HEK293 (cell line): ENCODE measurements at regions not wholly inside any gene's neighbourhood (a gene's known extent, or its start where the extent isn't known, plus 50 kb on each side); places are given as distances from the start of the nearest gene placed in this dataset.
A peak's percentile ranks its signal among the peaks of the same experiment; 100 is the strongest.

Source experiments
- CTCF ChIA-PET: fragments of 350-600 bp; formaldehyde crosslinking; extraction: SDS; loops from one replicate; lab custom pipeline; 2021; ENCODE audit warnings: antibody characterized with exemption; lab: Yijun Ruan, JAX
- POLR2A ChIA-PET: fragments of 300-600 bp; formaldehyde crosslinking; extraction: SDS; loops from one replicate; lab custom pipeline; 2020; ENCODE audit warnings: antibody characterized with exemption, inconsistent platforms; lab: Yijun Ruan, JAX
- H3K27ac ChIP-seq: fragments of 200-500 bp; sonication (Bioruptor generic); 2 replicates; pipeline ENCODE4 v1.5.1; 2014; ENCODE audit warnings: low read depth, low read length, control low read depth, inconsistent platforms; ENCODE audit errors: extremely low read depth
- H3K36me3 ChIP-seq, 2 experiments: fragments of 200-500 bp in 1 of 2; sonication (Bioruptor generic) in 1 of 2; 1 replicate in 1 of 2; 2 replicates in 1 of 2; pipeline ENCODE4 v1.5.1; 2014 to 2017; ENCODE audit warnings: inconsistent platforms in 2 of 2, low read length in 2 of 2; ENCODE audit not compliant: control insufficient read depth in 2 of 2, insufficient read depth in 1 of 2
- H3K4me1 ChIP-seq: fragments of 200-500 bp; sonication (Bioruptor generic); 2 replicates; pipeline ENCODE4 v1.5.1; 2014; ENCODE audit warnings: mild to moderate bottlenecking, low read length, inconsistent platforms; ENCODE audit not compliant: control insufficient read depth, insufficient read depth
- H3K4me3 ChIP-seq: 2 replicates; pipeline ENCODE4 v1.5.1; 2011; ENCODE audit warnings: low read depth, mild to moderate bottlenecking, control low read depth, low read length, moderate library complexity
- H3K9me3 ChIP-seq: fragments of 200-500 bp; sonication (Bioruptor generic); 2 replicates; pipeline ENCODE4 v1.5.1; 2014; ENCODE audit warnings: low read depth, low read length, inconsistent platforms; ENCODE audit not compliant: control insufficient read depth, insufficient read depth
- FEZF1 ChIP-seq: fragments of 450-650 bp; formaldehyde crosslinking; IDR thresholded peaks from 2 replicates; pipeline ENCODE4 v1.5.1; 2016; ENCODE audit warnings: missing biosample characterization, missing genetic modification characterization
- GLI4 ChIP-seq: fragments of 450-650 bp; formaldehyde crosslinking; IDR thresholded peaks from 2 replicates; pipeline ENCODE4 v1.5.1; 2016; ENCODE audit warnings: missing biosample characterization, missing genetic modification characterization
- GLIS1 ChIP-seq: fragments of 450-650 bp; formaldehyde crosslinking; IDR thresholded peaks from 2 replicates; pipeline ENCODE4 v1.5.1; 2016; ENCODE audit warnings: missing biosample characterization, missing genetic modification characterization
- KLF9 ChIP-seq: fragments of 450-650 bp; formaldehyde crosslinking; IDR thresholded peaks from 2 replicates; pipeline ENCODE4 v1.5.1; 2016; ENCODE audit warnings: missing biosample characterization, missing genetic modification characterization, low read depth
- MYNN ChIP-seq: fragments of 450-650 bp; formaldehyde crosslinking; IDR thresholded peaks from 2 replicates; pipeline ENCODE4 v1.5.1; 2016; ENCODE audit warnings: missing biosample characterization, missing genetic modification characterization, borderline replicate concordance
- PRDM1 ChIP-seq: fragments of 450-650 bp; formaldehyde crosslinking; IDR thresholded peaks from 2 replicates; pipeline ENCODE4; 2016; ENCODE audit warnings: missing biosample characterization, missing genetic modification characterization
- REPIN1 ChIP-seq: fragments of 450-650 bp; formaldehyde crosslinking; IDR thresholded peaks from 2 replicates; pipeline ENCODE4 v1.5.1; 2017; ENCODE audit warnings: missing biosample characterization, missing genetic modification characterization, low read depth
- SCRT2 ChIP-seq: fragments of 450-650 bp; formaldehyde crosslinking; IDR thresholded peaks from 2 replicates; pipeline ENCODE4 v1.5.1; 2016; ENCODE audit warnings: missing biosample characterization, missing genetic modification characterization
- SETDB1 ChIP-seq: IDR thresholded peaks from one replicate; pipeline ENCODE4 v1.6.1; 2017; ENCODE audit warnings: mild to moderate bottlenecking, low read length, moderate library complexity, mixed read lengths; ENCODE audit not compliant: insufficient read length
- SP3 ChIP-seq: fragments of 450-650 bp; formaldehyde crosslinking; IDR thresholded peaks from 2 replicates; pipeline ENCODE4 v1.5.1; 2016; ENCODE audit warnings: missing biosample characterization, missing genetic modification characterization
- SP7 ChIP-seq: fragments of 450-650 bp; formaldehyde crosslinking; IDR thresholded peaks from 2 replicates; pipeline ENCODE4 v1.5.1; 2016; ENCODE audit warnings: missing biosample characterization, missing genetic modification characterization
- ZBTB17 ChIP-seq: fragments of 450-650 bp; formaldehyde crosslinking; IDR thresholded peaks from 2 replicates; pipeline ENCODE4 v1.5.1; 2016; ENCODE audit warnings: missing biosample characterization, missing genetic modification characterization
- ZBTB21 ChIP-seq: fragments of 450-650 bp; formaldehyde crosslinking; IDR thresholded peaks from 2 replicates; pipeline ENCODE4 v1.5.1; 2017; ENCODE audit warnings: missing biosample characterization, missing genetic modification characterization
- ZBTB8A ChIP-seq: fragments of 450-650 bp; formaldehyde crosslinking; IDR thresholded peaks from 2 replicates; pipeline ENCODE4 v1.5.1; 2016; ENCODE audit warnings: missing biosample characterization, missing genetic modification characterization
- ZEB2 ChIP-seq: fragments of 450-650 bp; formaldehyde crosslinking; IDR thresholded peaks from 2 replicates; pipeline ENCODE4 v1.5.1; 2016; ENCODE audit warnings: missing biosample characterization, missing genetic modification characterization
- ZFHX2 ChIP-seq: fragments of 450-650 bp; formaldehyde crosslinking; conservative IDR thresholded peaks from 2 replicates; pipeline ENCODE4 v1.5.1; 2016; ENCODE audit warnings: missing biosample characterization, missing genetic modification characterization
- ZNF155 ChIP-seq: fragments of 450-650 bp; formaldehyde crosslinking; IDR thresholded peaks from 2 replicates; pipeline ENCODE4 v1.5.1; 2016; ENCODE audit warnings: missing biosample characterization, missing genetic modification characterization
- ZNF214 ChIP-seq: fragments of 450-650 bp; formaldehyde crosslinking; IDR thresholded peaks from 2 replicates; pipeline ENCODE4 v1.5.1; 2017; ENCODE audit warnings: missing biosample characterization, mild to moderate bottlenecking, missing genetic modification characterization, borderline replicate concordance
- ZNF221 ChIP-seq: fragments of 450-650 bp; formaldehyde crosslinking; IDR thresholded peaks from 2 replicates; pipeline ENCODE4 v1.5.1; 2017; ENCODE audit warnings: missing biosample characterization, missing genetic modification characterization, borderline replicate concordance
- ZNF311 ChIP-seq: fragments of 450-650 bp; formaldehyde crosslinking; IDR thresholded peaks from 2 replicates; pipeline ENCODE4 v1.5.1; 2017; ENCODE audit warnings: missing biosample characterization, missing genetic modification characterization, borderline replicate concordance
- ZNF354C ChIP-seq: fragments of 450-650 bp; formaldehyde crosslinking; IDR thresholded peaks from 2 replicates; pipeline ENCODE4 v1.5.1; 2016; ENCODE audit warnings: missing biosample characterization, missing genetic modification characterization, low read depth, borderline replicate concordance
- ZNF37A ChIP-seq: fragments of 450-650 bp; IDR thresholded peaks from 2 replicates; pipeline ENCODE4 v1.5.1; 2018; ENCODE audit warnings: missing biosample characterization, missing genetic modification characterization
- ZNF416 ChIP-seq: fragments of 450-650 bp; formaldehyde crosslinking; IDR thresholded peaks from 2 replicates; pipeline ENCODE4 v1.5.1; 2016; ENCODE audit warnings: missing biosample characterization, missing genetic modification characterization
- ZNF473 ChIP-seq: fragments of 450-650 bp; formaldehyde crosslinking; IDR thresholded peaks from 2 replicates; pipeline ENCODE4 v1.5.1; 2017; ENCODE audit warnings: missing biosample characterization, missing genetic modification characterization
- ZNF514 ChIP-seq: fragments of 450-650 bp; formaldehyde crosslinking; IDR thresholded peaks from 2 replicates; pipeline ENCODE4 v1.5.1; 2016; ENCODE audit warnings: missing biosample characterization, missing genetic modification characterization
- ZNF521 ChIP-seq: fragments of 450-650 bp; formaldehyde crosslinking; IDR thresholded peaks from 2 replicates; pipeline ENCODE4 v1.5.1; 2017; ENCODE audit warnings: missing biosample characterization, mild to moderate bottlenecking, missing genetic modification characterization
- ZNF529 ChIP-seq: fragments of 450-650 bp; formaldehyde crosslinking; IDR thresholded peaks from 2 replicates; pipeline ENCODE4 v1.5.1; 2017; ENCODE audit warnings: missing genetic modification characterization, missing biosample characterization; ENCODE audit not compliant: insufficient replicate concordance
- ZNF624 ChIP-seq: fragments of 450-650 bp; formaldehyde crosslinking; IDR thresholded peaks from 2 replicates; pipeline ENCODE4 v1.5.1; 2017; ENCODE audit warnings: missing biosample characterization, missing genetic modification characterization
- ZNF660 ChIP-seq: fragments of 450-650 bp; IDR thresholded peaks from 2 replicates; pipeline ENCODE4 v1.5.1; 2018; ENCODE audit warnings: missing biosample characterization, mild to moderate bottlenecking, missing genetic modification characterization
- ZNF701 ChIP-seq: fragments of 450-650 bp; formaldehyde crosslinking; IDR thresholded peaks from 2 replicates; pipeline ENCODE4 v1.5.1; 2016; ENCODE audit warnings: missing biosample characterization, missing genetic modification characterization
- ZXDB ChIP-seq: fragments of 450-650 bp; formaldehyde crosslinking; IDR thresholded peaks from 2 replicates; pipeline ENCODE4 v1.5.1; 2016; ENCODE audit warnings: missing biosample characterization, missing genetic modification characterization
- TF ChIP-seq, protein P1 (sequence below): fragments of 450-650 bp; formaldehyde crosslinking; IDR thresholded peaks from 2 replicates; pipeline ENCODE4 v1.5.0; 2017; ENCODE audit warnings: missing biosample characterization, missing genetic modification characterization, borderline replicate concordance
- TF ChIP-seq, protein P2 (sequence below): fragments of 450-650 bp; formaldehyde crosslinking; IDR thresholded peaks from 2 replicates; pipeline ENCODE4 v1.5.1; 2017; ENCODE audit warnings: missing biosample characterization, missing genetic modification characterization
- TF ChIP-seq, protein P3 (sequence below): fragments of 450-650 bp; formaldehyde crosslinking; IDR thresholded peaks from 2 replicates; pipeline ENCODE4 v1.5.1; 2016; ENCODE audit warnings: missing biosample characterization, missing genetic modification characterization
- TF ChIP-seq, protein P4 (sequence below): fragments of 450-650 bp; formaldehyde crosslinking; IDR thresholded peaks from 2 replicates; pipeline ENCODE4; 2016; ENCODE audit warnings: missing biosample characterization, missing genetic modification characterization

DNA sequence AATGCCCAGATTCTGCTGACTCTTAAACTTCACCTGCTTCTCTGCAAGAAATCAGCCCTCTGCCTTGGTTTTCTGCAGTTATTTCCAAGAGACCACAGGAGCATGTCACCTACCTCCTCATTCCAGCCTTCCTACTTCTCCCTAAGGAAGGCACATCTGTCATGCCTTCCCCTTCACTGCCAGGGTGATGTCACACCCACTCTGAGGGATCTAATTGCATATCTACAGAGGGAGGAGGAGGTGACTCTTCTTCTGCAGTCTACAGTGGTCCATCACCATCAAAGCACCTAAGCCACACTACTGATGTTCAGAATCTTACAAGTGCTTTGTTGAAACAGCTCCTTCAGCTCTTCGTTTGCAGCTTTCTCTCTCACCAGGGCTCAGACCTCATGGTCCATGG lies 275.5 kb downstream of the FGFR2 start:
- CTCF ChIA-PET, result interaction anchor here (0.6 kb wide), 1 partner anchor 10 kb away, joined by 3 read pairs; no protein-coding TSS in a partner anchor
- Histone ChIP-seq H3K27ac (no peak overlapping the region; the same call in 1 of the 2 replicates), H3K4me3 (no peak overlapping the region), H3K4me1 (peaks cover 18% of the 10 kb centered on the region), H3K36me3 (no peaks in the 10 kb centered on the region), H3K9me3 (no peaks in the 10 kb centered on the region; the same call in 1 of the 2 replicates)
- POLR2A ChIA-PET, result no interaction called here
- no peak for TF ChIP-seq ZNF214
- TF ChIP-seq ZNF311, result no peak
- no peak for TF ChIP-seq ZXDB (tag by site-specific recombination)
- no peak for TF ChIP-seq ZNF701 (tag by site-specific recombination)
- TF ChIP-seq ZNF660 (tag by site-specific recombination), result no peak; the same call in 1 of the 2 replicates
- TF ChIP-seq ZNF521 (tag by site-specific recombination), result no peak
- no peak for TF ChIP-seq ZNF624 (tag by site-specific recombination)
- TF ChIP-seq, protein P1, sequence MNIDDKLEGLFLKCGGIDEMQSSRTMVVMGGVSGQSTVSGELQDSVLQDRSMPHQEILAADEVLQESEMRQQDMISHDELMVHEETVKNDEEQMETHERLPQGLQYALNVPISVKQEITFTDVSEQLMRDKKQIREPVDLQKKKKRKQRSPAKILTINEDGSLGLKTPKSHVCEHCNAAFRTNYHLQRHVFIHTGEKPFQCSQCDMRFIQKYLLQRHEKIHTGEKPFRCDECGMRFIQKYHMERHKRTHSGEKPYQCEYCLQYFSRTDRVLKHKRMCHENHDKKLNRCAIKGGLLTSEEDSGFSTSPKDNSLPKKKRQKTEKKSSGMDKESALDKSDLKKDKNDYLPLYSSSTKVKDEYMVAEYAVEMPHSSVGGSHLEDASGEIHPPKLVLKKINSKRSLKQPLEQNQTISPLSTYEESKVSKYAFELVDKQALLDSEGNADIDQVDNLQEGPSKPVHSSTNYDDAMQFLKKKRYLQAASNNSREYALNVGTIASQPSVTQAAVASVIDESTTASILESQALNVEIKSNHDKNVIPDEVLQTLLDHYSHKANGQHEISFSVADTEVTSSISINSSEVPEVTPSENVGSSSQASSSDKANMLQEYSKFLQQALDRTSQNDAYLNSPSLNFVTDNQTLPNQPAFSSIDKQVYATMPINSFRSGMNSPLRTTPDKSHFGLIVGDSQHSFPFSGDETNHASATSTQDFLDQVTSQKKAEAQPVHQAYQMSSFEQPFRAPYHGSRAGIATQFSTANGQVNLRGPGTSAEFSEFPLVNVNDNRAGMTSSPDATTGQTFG, result no peak
- TF ChIP-seq, protein P2, sequence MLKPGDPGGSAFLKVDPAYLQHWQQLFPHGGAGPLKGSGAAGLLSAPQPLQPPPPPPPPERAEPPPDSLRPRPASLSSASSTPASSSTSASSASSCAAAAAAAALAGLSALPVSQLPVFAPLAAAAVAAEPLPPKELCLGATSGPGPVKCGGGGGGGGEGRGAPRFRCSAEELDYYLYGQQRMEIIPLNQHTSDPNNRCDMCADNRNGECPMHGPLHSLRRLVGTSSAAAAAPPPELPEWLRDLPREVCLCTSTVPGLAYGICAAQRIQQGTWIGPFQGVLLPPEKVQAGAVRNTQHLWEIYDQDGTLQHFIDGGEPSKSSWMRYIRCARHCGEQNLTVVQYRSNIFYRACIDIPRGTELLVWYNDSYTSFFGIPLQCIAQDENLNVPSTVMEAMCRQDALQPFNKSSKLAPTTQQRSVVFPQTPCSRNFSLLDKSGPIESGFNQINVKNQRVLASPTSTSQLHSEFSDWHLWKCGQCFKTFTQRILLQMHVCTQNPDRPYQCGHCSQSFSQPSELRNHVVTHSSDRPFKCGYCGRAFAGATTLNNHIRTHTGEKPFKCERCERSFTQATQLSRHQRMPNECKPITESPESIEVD, result no peak
- no peak for TF ChIP-seq SETDB1
- peak; percentile 60; the same call in 1 of the 2 replicates for TF ChIP-seq ZFHX2 (tag by site-specific recombination)
- no peak for TF ChIP-seq ZNF514 (tag by site-specific recombination)
- TF ChIP-seq ZBTB17, result no peak; the same call in 1 of the 2 replicates
- TF ChIP-seq ZNF473 (tag by site-specific recombination), result no peak
- TF ChIP-seq ZBTB8A (tag by site-specific recombination), result no peak
- TF ChIP-seq REPIN1, result no peak
- no peak for TF ChIP-seq FEZF1 (tag by site-specific recombination)
- TF ChIP-seq, protein P3, sequence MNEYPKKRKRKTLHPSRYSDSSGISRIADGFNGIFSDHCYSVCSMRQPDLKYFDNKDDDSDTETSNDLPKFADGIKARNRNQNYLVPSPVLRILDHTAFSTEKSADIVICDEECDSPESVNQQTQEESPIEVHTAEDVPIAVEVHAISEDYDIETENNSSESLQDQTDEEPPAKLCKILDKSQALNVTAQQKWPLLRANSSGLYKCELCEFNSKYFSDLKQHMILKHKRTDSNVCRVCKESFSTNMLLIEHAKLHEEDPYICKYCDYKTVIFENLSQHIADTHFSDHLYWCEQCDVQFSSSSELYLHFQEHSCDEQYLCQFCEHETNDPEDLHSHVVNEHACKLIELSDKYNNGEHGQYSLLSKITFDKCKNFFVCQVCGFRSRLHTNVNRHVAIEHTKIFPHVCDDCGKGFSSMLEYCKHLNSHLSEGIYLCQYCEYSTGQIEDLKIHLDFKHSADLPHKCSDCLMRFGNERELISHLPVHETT (tag by site-specific recombination), result no peak
- TF ChIP-seq ZNF354C, result no peak
- TF ChIP-seq ZNF416 (tag by site-specific recombination), result no peak
- TF ChIP-seq MYNN, result no peak
- no peak for TF ChIP-seq ZNF529 (tag by site-specific recombination)
- TF ChIP-seq SCRT2 (tag by site-specific recombination), result peak; percentile 57; the same call in 1 of the 2 replicates
- TF ChIP-seq ZNF155, result no peak
- peak; percentile 68 for TF ChIP-seq GLIS1 (tag by site-specific recombination)
- TF ChIP-seq SP7 (tag by site-specific recombination), result peak; percentile 85
- TF ChIP-seq GLI4, result no peak
- no peak; the same call in 1 of the 2 replicates for TF ChIP-seq PRDM1 (tag by site-specific recombination)
- TF ChIP-seq ZBTB21, result peak; percentile 30; the same call in 1 of the 2 replicates
- no peak for TF ChIP-seq ZNF37A (tag by site-specific recombination)
- TF ChIP-seq ZEB2 (tag by site-specific recombination), result 0 out of 2 replicates have a peak, but pooled peaks have one; percentile 46
- TF ChIP-seq, protein P4, sequence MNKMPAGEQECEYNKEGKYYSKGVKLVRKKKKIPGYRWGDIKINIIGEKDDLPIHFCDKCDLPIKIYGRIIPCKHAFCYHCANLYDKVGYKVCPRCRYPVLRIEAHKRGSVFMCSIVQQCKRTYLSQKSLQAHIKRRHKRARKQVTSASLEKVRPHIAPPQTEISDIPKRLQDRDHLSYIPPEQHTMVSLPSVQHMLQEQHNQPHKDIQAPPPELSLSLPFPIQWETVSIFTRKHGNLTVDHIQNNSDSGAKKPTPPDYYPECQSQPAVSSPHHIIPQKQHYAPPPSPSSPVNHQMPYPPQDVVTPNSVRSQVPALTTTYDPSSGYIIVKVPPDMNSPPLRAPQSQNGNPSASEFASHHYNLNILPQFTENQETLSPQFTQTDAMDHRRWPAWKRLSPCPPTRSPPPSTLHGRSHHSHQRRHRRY (tag by site-specific recombination), result no peak
- no peak for TF ChIP-seq SP3
- TF ChIP-seq ZNF221 (tag by site-specific recombination), result no peak
- TF ChIP-seq KLF9 (tag by site-specific recombination), result peak; percentile 77
